ENCODE measurements at regions not wholly inside any gene's neighbourhood (a gene's known extent, or its start where the extent isn't known, plus 50 kb on each side); places are given as distances from the start of the nearest gene placed in this dataset.

DNA sequence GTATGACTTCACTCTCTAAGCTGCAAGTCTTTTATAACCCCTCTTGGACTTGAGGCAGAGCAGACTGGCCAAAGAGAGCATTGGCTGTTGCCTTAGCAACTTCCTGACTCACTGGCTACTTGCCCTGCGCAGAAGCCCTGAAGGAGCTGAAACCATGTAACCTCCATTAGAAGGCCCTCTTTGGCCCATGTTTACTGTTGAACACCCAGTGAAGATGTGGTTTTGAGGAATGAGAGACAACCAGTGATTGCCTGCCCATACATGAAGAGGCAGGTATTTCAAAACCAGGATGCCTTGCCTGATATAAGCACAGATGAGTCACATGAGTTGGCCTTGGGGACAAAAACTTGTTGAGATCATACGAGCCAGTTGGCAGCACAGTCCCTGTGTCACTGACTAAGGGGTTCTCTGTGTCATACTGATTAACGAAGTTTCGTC lies 182.5 kb downstream of the EDN1 start:
- H3K9me3 ChIP-seq (ENCODE audit: control insufficient read depth, low read depth, low read length): no peaks in the 10 kb centered on the region
- no peak overlapping the region for H3K4ac ChIP-seq (ENCODE audit: low read depth, low read length)
- H4K91ac ChIP-seq (ENCODE audit: insufficient read length, low read depth, low read length): no peak overlapping the region
- H4K5ac ChIP-seq (ENCODE audit: insufficient read length, low read depth, low read length): no peak overlapping the region
- Mint-ChIP-seq H3K9me3 (no peaks in the 10 kb centered on the region), H3K4me3 (no peak overlapping the region), H3K27me3 (ENCODE audit: low read depth) (no peaks in the 10 kb centered on the region), H3K27ac (no peak overlapping the region), H3K4me1 (peaks cover 26 to 44% of the 10 kb centered on the region in 2 experiments), H3K36me3 (ENCODE audit: insufficient read depth in 1 of 3, low read depth in 3 of 3) (peaks cover 0 to 6% (median 0%) of the 10 kb centered on the region in 3 experiments; a peak in 1 of 7 replicates)
- DNase-seq: no peak
- no CpG with 5 or more reads among the region's 4 CpGs for WGBS (ENCODE audit: extremely low coverage, insufficient read length, low lambda C conversion rate)
- H3K79me1 ChIP-seq (ENCODE audit: insufficient read depth, low read depth, low read length, poor library complexity, severe bottlenecking): no peaks in the 10 kb centered on the region
- H3K27me3 ChIP-seq (ENCODE audit: insufficient read depth, low read length): no peaks in the 10 kb centered on the region
- no peak overlapping the region for H3K4me2 ChIP-seq (ENCODE audit: insufficient read depth, insufficient read length, low read length)
- no peak overlapping the region for H3K14ac ChIP-seq (ENCODE audit: insufficient read depth, low read length)
- no peaks in the 10 kb centered on the region for H3K79me2 ChIP-seq (ENCODE audit: insufficient read depth, low read length)
- H2BK15ac ChIP-seq (ENCODE audit: low read depth, low read length): no peak overlapping the region
- H2BK5ac ChIP-seq (ENCODE audit: insufficient read length, low read length): no peak overlapping the region
- H3K23me2 ChIP-seq (ENCODE audit: insufficient read length, low read depth, low read length, poor library complexity, severe bottlenecking): no peaks in the 10 kb centered on the region
- H2BK12ac ChIP-seq (ENCODE audit: insufficient read length, low read depth, low read length): no peak overlapping the region
- no peak overlapping the region for H3K18ac ChIP-seq (ENCODE audit: insufficient read length, low read depth, low read length)
- no peak overlapping the region for H2AFZ ChIP-seq (ENCODE audit: low read length)
- H2BK120ac ChIP-seq (ENCODE audit: low read depth, low read length, poor library complexity, severe bottlenecking): no peak overlapping the region
- peaks cover 3% of the 10 kb centered on the region; the same call in 1 of the 2 replicates for H3K4me1 ChIP-seq (ENCODE audit: insufficient read depth, low read length)
- TF ChIP-seq, protein P1, sequence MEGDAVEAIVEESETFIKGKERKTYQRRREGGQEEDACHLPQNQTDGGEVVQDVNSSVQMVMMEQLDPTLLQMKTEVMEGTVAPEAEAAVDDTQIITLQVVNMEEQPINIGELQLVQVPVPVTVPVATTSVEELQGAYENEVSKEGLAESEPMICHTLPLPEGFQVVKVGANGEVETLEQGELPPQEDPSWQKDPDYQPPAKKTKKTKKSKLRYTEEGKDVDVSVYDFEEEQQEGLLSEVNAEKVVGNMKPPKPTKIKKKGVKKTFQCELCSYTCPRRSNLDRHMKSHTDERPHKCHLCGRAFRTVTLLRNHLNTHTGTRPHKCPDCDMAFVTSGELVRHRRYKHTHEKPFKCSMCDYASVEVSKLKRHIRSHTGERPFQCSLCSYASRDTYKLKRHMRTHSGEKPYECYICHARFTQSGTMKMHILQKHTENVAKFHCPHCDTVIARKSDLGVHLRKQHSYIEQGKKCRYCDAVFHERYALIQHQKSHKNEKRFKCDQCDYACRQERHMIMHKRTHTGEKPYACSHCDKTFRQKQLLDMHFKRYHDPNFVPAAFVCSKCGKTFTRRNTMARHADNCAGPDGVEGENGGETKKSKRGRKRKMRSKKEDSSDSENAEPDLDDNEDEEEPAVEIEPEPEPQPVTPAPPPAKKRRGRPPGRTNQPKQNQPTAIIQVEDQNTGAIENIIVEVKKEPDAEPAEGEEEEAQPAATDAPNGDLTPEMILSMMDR (conservative IDR thresholded peaks at IDR 0.05): no peak
- no peak overlapping the region for H2AK5ac ChIP-seq (ENCODE audit: insufficient read length, low read length)
- no peaks in the 10 kb centered on the region for H4K20me1 ChIP-seq (ENCODE audit: control insufficient read depth, insufficient read depth, insufficient read length)
- H3K27ac ChIP-seq (ENCODE audit: insufficient read length, low read depth, low read length): no peak overlapping the region
- no peak overlapping the region for H3T11ph ChIP-seq (ENCODE audit: low read length)
- no peak overlapping the region for H3K23ac ChIP-seq (ENCODE audit: insufficient read length, low read depth, low read length)
- no peak overlapping the region for H3K9ac ChIP-seq (ENCODE audit: extremely low read depth, insufficient read length, low read length)
- no peak overlapping the region for H2BK20ac ChIP-seq (ENCODE audit: low read depth, low read length, poor library complexity, severe bottlenecking)
- H3K56ac ChIP-seq (ENCODE audit: insufficient read length, low read depth, low read length): no peak overlapping the region
- no peak overlapping the region for H4K8ac ChIP-seq (replicated peaks; ENCODE audit: insufficient read length, low read depth, low read length)

All from H9 (cell line).